ENCODE measurements at regions not wholly inside any gene's neighbourhood (a gene's known extent, or its start where the extent isn't known, plus 50 kb on each side); places are given as distances from the start of the nearest gene placed in this dataset.

DNA sequence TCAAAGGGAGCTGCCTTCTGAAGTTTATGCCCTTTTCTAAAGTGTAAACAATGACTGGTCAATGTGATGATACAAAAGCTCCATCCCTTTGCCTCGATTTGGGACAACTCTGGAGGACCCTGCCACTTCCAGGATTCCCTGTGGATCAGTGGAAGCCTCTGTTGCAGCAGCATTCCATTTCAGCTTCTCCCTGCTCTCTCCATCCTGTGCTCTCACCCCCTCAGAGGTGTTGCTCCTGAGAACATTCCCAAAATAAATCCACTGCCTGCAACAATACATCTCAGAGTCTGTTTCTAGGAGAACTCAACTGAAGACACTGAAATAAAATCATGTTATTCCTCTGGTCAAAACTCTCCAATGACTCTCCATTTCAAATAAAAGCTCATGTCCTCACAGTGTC, 263.6 kb downstream of the HACE1 start:
- no peak for DNase-seq (ENCODE audit: low read depth)
- no peak overlapping the region for H3K4me3 ChIP-seq (ENCODE audit: low read depth, low read length)
- TF ChIP-seq, protein P1, sequence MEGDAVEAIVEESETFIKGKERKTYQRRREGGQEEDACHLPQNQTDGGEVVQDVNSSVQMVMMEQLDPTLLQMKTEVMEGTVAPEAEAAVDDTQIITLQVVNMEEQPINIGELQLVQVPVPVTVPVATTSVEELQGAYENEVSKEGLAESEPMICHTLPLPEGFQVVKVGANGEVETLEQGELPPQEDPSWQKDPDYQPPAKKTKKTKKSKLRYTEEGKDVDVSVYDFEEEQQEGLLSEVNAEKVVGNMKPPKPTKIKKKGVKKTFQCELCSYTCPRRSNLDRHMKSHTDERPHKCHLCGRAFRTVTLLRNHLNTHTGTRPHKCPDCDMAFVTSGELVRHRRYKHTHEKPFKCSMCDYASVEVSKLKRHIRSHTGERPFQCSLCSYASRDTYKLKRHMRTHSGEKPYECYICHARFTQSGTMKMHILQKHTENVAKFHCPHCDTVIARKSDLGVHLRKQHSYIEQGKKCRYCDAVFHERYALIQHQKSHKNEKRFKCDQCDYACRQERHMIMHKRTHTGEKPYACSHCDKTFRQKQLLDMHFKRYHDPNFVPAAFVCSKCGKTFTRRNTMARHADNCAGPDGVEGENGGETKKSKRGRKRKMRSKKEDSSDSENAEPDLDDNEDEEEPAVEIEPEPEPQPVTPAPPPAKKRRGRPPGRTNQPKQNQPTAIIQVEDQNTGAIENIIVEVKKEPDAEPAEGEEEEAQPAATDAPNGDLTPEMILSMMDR (IDR thresholded peaks at IDR 0.05; ENCODE audit: insufficient read depth, low read depth, low read length, missing control alignments), result no peak

DNA sequence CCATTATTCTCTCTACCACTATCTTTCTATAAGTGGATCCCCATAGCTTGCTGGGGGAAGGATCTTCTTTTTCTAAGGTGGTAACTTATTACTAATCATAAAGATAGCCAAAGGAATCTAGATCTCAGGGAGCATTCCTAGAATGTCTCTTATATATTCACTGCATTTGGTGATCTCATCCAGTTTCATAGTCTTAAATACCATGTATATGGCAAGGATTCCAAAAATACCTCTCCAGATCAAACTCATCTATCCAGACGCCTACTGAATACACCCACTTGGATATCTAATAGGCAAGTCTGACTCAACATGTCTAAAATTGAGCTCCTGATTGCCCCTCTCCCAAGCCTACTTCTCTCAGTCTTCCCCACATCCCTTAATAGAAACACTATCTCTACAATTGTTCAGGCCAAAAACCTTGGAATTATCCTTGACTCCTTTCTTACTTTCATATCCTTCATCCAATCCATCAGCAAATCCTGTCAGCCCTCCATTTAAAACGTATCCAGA, 264.4 kb downstream of the HACE1 start:
- no peak overlapping the region for H3K4me3 ChIP-seq (ENCODE audit: low read depth, low read length)
- TF ChIP-seq, protein P1 (IDR thresholded peaks at IDR 0.05; ENCODE audit: insufficient read depth, low read depth, low read length, missing control alignments), result no peak
- no peak for DNase-seq (ENCODE audit: low read depth)

DNA sequence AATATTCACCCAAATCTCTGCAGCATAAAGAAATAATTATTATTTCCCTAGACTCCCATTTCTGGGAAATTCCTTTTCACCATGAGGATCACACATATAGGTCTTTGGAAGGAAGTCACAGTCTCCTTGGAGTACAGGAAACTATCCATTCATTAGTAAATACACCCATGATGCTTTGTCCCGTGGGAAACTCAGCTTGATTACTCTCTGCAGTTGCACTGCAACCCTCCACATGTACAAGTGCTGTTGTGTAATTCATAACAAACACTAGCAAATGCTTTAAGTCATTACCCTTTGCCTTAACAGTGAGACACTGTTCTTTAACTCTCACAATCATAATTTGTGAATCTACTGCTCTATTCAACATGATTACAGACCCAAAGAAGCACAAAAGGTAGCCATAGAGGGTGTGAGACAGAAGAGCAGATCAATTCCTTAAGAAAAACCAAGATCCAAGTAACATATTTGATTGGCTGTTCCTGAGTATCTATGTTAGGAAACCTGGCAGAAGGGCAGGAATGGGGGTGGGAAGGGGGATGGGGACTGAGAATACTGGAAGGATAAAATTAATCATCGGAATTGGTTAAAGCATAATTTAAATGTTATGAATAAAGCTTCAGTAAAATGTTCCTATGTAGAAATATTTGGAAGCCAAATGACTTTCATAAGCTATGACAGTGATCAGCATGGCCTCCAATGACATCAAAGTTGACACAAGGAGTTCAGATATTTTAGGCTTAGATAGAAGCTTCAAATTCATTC, 268.0 kb downstream of the HACE1 start:
- DNase-seq (ENCODE audit: low read depth), result no peak
- TF ChIP-seq, protein P1 (IDR thresholded peaks at IDR 0.05; ENCODE audit: insufficient read depth, low read depth, low read length, missing control alignments), result no peak

DNA sequence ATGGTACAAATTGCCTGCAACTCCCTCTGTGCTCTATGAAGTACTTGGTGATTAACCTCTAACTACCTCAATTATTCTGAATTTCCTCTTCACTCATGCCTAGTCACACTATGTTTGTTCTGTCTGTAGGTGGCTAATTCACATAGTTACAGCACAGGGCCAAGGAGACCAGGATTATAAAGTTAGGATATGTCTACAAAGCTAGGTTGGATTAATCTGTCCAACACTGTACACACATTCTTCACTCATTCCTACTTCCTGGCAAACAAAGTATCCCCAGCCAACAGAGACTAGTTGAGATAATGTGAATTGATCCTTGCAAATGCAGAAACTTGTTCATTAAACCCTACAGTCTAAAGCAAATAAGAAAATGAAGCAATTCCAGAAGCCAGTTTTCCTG, 269.8 kb downstream of the HACE1 start:
- TF ChIP-seq, protein P1 (IDR thresholded peaks at IDR 0.05; ENCODE audit: insufficient read depth, low read depth, low read length, missing control alignments), result no peak
- no peak for DNase-seq (ENCODE audit: low read depth)
- no peak overlapping the region for H3K4me3 ChIP-seq (ENCODE audit: low read depth, low read length)

More for the DNA sequence above, 268.0 kb downstream of the HACE1 start:
- H3K4me3 ChIP-seq (ENCODE audit: low read depth, low read length), result no peak overlapping the region

DNA sequence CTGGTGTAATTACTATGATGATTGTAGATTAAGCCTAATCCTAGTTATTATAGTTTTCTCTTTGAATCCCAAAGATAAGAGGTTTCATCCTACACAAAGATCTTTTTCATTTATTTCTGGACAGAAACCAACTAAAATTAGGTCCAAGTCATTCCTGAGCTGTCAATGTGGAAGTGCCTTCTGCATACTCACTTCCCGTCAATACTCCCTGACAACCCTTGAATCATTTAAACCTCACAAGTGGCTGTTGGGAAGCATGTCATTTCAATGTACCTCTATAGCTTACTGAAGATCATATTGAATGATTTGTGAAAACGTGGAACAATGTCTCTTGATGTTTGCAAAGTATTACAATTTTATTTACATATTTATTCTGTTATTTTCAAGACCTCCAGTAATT, 274.1 kb downstream of the HACE1 start:
- TF ChIP-seq, protein P1 (IDR thresholded peaks at IDR 0.05; ENCODE audit: insufficient read depth, low read depth, low read length, missing control alignments), result no peak
- no peak for DNase-seq (ENCODE audit: low read depth)
- no peak overlapping the region for H3K4me3 ChIP-seq (ENCODE audit: low read depth, low read length)

DNA sequence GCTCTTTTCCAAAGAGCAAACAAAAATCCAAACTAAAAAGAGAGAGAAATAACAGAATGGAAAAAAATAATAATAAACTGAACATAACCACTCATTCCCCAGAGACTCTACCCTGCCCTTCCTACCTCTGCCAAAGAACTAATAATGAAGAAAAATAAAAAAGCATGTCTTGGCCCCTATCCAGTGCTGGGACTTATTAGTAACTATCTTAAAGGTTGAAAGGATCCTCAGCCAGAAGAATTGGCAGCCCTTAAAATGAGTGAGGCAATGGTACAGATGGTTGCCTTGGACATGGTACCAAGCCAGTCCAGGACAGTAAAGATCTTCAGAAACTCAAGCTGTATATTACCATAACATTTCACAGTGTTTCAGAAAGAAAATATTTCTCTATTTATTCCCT, 279.3 kb downstream of the HACE1 start:
- H3K4me3 ChIP-seq (ENCODE audit: low read depth, low read length), result no peak overlapping the region
- TF ChIP-seq, protein P1 (IDR thresholded peaks at IDR 0.05; ENCODE audit: insufficient read depth, low read depth, low read length, missing control alignments), result no peak
- no peak for DNase-seq (ENCODE audit: low read depth)
